ENCODE measurements at regions not wholly inside any gene's neighbourhood (a gene's known extent, or its start where the extent isn't known, plus 50 kb on each side); places are given as distances from the start of the nearest gene placed in this dataset.

DNA sequence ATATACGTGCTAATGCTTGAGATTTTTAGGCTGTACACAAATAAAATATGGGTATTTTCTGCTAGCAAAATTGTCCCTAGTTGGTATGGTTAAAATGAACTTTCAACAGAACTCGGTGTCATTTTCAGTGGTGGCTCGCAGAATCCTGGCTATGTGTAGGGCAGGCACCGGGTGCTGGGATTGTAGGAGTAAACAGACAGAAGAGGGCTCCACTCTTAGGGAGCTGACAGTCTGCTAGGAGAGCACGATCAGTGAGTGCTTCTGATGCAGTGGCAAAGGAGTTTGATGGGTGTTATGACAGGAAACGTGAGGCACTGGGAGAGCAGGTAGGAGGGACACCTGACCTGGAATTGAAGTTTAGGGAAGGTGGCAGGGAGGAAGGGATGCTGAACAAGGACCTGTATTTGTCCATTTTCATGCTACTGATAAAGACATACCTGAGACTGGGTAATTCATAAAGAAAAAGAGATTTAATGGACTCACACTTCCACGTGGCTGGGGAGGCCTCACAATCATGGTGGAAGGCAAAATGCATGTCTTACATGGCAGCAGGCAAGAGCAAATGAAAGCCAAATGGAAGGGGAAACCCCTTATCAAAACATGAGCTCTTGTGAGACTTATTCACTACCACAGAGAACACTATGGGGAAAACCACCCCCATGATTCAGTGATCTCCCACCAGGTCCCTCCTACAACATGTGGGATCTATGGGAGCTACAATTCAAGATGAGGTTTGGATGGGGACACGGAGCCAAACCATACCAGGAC lies 105.4 kb upstream of the LCLAT1 start:
- no peak for DNase-seq

GRCh38 chr2:30346471-30347169 lies 100.4 kb upstream of the LCLAT1 start:
- no peak for DNase-seq

DNA sequence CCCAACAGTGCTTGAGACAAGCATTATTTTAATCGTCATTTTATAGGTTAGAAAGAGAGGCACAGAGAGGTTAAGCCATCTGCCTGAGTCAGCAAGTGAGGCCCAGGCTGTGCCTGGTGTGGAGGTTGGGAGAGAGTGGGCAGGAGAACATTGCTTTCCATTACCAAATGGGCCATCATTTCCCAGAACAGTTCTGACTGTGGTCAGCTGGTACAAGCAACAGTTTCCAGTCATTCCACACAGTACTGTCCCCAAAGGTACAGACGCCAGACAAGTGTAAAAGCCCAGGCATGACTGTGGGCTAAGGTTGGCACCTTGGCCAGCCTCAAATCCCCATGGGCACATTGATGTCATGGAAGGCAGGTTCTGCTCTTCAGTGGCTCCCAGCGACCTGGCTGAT lies 98.2 kb upstream of the LCLAT1 start:
- no peak for DNase-seq

DNA sequence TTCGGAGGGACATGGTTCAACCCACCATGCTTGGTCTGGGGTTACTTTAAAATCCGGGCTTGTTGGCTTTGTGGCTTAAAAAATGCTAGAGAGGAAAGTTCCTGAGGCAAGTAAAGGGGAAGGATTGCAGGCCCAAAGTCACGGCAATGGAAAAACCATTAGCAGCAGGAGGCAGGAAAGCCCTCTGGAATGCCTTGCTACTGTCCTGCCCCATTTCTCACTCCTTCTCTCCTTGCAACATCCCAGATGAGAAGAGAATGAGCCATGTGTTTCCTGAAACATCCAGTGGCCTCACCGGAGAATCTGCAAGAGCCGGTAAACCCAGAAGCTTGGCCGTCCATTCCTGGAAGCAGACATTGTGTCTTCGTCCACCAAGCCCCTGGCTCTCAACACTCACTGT lies 97.4 kb upstream of the LCLAT1 start:
- no peak for DNase-seq

GRCh38 chr2:30351116-30351515 lies 95.9 kb upstream of the LCLAT1 start:
- DNase-seq, result no peak

DNA sequence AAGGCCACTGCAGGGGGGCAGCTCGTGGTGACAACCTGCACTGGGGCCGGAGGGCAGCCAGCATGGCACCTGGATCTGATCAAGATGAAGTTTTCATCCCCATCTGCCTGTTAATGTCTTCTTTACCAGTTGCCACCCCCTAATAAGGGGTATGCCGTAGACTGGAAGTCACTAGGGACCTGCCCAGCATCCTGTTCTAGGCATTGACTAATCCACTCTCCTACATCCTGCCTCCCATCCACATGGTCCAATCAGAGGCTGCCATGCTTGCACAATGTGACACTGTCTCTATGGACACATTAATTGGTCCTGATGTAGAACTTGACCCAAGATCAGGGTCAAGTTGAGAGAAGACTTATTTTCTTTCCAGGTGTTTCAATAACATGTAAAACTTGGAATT lies 95.1 kb upstream of the LCLAT1 start:
- DNase-seq, result no peak

GRCh38 chr2:30354150-30354549 lies 92.9 kb upstream of the LCLAT1 start:
- DNase-seq, result no peak

DNA sequence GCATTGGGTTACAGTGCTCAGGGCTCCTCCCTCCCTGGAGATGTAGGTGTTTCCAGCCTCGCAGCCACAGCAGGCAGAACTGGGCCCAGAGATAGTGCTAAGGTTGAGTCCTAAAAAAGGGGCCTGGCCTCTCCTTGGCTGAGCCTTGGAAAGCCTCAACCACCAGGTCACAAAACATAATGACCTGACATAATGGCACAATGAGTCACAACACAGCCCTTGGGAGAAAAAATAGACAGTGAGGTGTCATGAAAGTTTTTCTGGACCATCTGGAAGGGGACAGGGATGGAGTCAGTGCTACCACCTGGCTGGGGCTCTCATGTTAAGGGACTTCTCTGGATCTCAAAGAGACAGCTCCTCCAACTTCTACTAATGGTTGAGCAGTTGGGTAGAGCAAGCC lies 92.4 kb upstream of the LCLAT1 start:
- DNase-seq, result no peak

- DNase-seq, result no peak
Measured at GRCh38 chr2:30355306-30355705, 91.7 kb upstream of the LCLAT1 start.

GRCh38 chr2:30356071-30356470 lies 91.0 kb upstream of the LCLAT1 start:
- DNase-seq, result no peak

DNA sequence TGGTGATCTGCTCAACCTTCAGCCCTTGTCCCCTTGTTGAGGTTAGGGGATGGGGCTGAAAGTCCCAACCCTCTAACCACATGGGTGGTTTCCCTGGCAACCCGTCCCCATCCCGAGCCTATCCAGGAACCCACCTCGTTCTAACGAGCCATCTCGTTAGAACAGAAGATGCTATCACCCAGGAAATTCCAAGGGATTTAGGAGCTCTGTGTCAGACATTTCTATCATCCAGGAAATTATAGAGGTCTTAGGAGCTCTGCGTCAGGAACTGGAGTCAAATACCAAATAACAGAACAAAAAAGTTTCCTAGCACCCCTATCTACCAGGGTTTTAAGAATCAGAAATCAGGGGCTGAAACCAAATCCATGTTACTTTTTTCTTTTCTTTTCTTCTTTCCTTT lies 90.3 kb upstream of the LCLAT1 start:
- DNase-seq, result no peak

DNA sequence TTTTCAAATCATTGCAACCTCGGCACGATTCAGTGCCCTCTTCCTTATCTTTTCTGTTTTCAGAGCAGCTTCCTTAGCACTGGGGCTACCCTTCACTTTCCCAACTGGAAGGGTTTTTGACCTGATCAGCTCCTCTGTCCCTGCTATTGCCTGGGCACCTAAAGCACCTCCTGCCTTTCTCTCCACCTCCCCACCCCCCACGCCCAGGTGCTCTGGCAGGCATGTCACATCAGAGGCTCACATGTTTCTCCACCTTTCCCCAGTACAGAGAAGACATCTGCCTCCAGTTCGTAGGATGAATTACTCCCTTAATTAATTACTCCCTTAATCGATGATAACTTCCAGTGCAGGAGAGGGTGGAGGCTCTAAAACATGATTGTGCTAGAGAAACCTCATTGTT lies 88.7 kb upstream of the LCLAT1 start:
- DNase-seq, result no peak

- DNase-seq, result no peak
Measured at GRCh38 chr2:30358842-30359241, 88.2 kb upstream of the LCLAT1 start.

- DNase-seq, result no peak
Measured at GRCh38 chr2:30359644-30360167, 87.3 kb upstream of the LCLAT1 start.

GRCh38 chr2:30361751-30362394 lies 85.2 kb upstream of the LCLAT1 start:
- no peak for DNase-seq

- DNase-seq, result no peak
Measured at GRCh38 chr2:30362468-30363081, 84.5 kb upstream of the LCLAT1 start.

DNA sequence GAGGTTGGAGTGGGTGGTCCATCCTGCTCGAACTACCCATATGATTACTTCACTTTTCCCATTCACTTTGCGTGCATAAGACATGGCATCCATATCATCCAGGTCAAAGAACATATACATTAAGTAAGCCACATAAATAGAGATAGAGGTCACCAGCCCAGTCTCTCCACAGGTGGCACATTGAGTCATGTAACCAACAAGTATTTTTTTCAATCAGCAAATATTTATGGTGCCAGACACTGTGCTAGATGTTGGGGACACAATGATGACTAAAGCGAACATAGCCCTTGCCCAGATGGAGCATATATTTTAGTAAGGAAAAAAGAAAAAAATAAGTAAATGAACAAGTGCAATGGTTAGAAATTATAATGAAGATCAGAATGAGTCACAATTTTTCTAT lies 83.6 kb upstream of the LCLAT1 start:
- no peak for DNase-seq

- no peak for DNase-seq
Measured at GRCh38 chr2:30365201-30365600, 81.8 kb upstream of the LCLAT1 start.

DNA sequence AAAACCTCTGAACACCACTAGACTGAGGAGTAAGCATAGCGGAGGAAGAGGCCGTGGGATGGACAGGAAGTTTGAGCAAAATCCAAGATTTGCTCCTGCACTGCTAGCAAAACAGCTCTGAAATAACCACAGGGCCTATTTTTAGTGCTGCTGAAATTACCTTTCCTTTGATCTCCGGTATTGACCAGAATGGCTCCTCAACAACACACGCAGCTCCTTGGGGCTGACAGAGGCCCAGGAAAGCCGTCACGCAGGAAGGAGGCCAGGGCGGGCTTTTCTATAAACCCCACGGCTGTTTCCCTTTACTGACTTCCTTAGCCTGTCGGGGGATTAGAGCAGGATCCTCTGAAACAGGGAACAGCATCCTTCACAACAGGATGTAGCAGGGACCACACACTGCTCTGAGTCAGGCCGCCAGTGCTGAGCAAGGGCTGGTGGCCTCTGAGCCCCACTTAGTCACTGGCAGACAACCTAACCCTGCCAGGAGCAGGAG lies 80.8 kb upstream of the LCLAT1 start:
- no peak for DNase-seq

GRCh38 chr2:30367232-30368070 lies 79.6 kb upstream of the LCLAT1 start:
- no peak for DNase-seq

- no peak for DNase-seq
Measured at GRCh38 chr2:30368258-30368657, 78.8 kb upstream of the LCLAT1 start.

DNA sequence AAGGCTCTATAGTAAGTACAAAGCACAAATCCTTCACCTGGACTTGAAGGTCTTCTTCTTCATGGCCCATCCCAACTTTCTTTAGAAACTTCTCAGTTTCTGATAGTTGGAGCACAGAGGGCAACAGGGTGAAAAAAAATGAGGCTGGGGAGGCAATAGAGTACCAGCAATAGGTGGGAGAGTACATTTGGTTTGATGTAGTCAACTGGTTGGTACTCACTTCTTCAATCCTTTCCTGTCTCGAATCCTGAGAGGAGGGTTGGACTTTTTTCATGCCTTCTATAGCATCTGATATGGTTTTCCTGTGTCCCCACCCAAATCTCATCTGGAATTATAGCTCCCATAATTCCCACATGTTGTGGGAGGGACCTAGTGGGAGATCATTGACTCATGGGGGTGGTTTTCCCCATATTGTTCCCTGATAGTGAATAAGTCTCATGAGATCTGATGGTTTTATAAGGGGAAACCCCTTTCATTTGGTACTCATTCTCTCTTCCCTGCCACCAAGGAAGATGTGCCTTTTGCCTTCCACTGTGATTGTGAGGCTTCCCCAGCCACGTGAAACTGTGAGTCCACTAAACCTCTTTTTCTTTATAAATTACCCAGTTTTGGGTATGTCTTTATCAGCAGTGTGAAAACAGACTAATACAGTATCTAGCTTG lies 75.9 kb upstream of the LCLAT1 start:
- DNase-seq, result no peak
